ENCODE measurements at regions not wholly inside any gene's neighbourhood (a gene's known extent, or its start where the extent isn't known, plus 50 kb on each side); places are given as distances from the start of the nearest gene placed in this dataset.
A peak's percentile ranks its signal among the peaks of the same experiment; 100 is the strongest.

DNA sequence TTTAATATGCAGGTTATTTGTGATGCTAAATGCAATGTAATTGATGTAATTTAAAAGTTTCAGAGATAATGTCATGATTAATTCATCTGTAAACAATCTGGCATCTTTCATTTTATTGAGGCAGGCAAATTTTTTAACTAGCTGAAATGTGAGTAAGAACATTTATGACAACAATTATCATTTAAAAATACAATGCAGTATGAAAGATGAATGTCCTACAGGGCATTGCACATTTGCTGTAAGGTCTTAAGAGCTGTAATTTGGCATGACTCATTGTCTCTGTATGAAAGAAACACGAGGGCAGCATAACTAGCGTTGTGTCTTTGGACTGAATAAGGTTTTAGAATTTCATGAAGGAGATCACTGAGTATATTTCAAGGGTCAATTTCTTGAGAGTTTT is 642.8 kb downstream of the PLA2G4A start:
- peaks cover 7% of the 10 kb centered on the region for H3K4me1 ChIP-seq (ENCODE audit: insufficient read depth, poor library complexity, severe bottlenecking)
- no peak for TF ChIP-seq CTCF (IDR thresholded peaks at IDR 0.05; ENCODE audit: poor library complexity, severe bottlenecking)
- no peak overlapping the region for H3K4me3 ChIP-seq (ENCODE audit: severe bottlenecking)
- H3K27ac ChIP-seq (ENCODE audit: poor library complexity, severe bottlenecking), result no peak overlapping the region
- DNase-seq (ENCODE audit: low spot score), result no peak
- H3K9me3 ChIP-seq (ENCODE audit: severe bottlenecking), result no peaks in the 10 kb centered on the region
- no peaks in the 10 kb centered on the region for H3K27me3 ChIP-seq (ENCODE audit: insufficient read depth, poor library complexity, severe bottlenecking)
- ATAC-seq (ENCODE audit: low read depth), result peak; percentile 78
- H3K36me3 ChIP-seq (ENCODE audit: low read depth), result no peaks in the 10 kb centered on the region

- H3K4me3 ChIP-seq (ENCODE audit: severe bottlenecking), result no peak overlapping the region
- ATAC-seq (ENCODE audit: low read depth) (no peak), DNase-seq (ENCODE audit: low spot score) (no peak)
- H3K27ac ChIP-seq (ENCODE audit: poor library complexity, severe bottlenecking), result no peak overlapping the region
- H3K36me3 ChIP-seq (ENCODE audit: low read depth), result no peaks in the 10 kb centered on the region
- no peaks in the 10 kb centered on the region for H3K27me3 ChIP-seq (ENCODE audit: insufficient read depth, poor library complexity, severe bottlenecking)
- no peak for TF ChIP-seq CTCF (IDR thresholded peaks at IDR 0.05; ENCODE audit: poor library complexity, severe bottlenecking)
- peaks cover 7% of the 10 kb centered on the region for H3K4me1 ChIP-seq (ENCODE audit: insufficient read depth, poor library complexity, severe bottlenecking)
- no peaks in the 10 kb centered on the region for H3K9me3 ChIP-seq (ENCODE audit: severe bottlenecking)
These were observed 645.6 kb downstream of the PLA2G4A start for GRCh38 chr1:187474336-187474735.

DNA sequence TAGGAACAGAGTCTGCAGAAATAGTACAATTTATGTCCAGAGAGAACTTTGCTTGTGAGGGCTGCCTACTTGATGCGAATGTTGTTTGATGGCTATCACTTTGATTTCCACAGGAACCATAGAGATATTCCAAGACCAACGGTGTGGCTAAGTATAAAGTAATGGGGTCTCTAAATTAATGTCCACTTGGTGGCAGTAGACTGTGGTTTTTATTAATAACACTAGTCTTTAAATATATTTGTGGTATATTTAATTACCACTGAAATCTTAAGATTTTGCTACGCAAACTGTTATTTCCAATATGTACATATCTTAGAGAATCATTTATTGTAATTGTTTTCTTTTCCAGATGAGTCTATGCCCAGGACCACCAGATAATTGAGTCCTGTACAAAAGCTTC is 647.9 kb downstream of the PLA2G4A start:
- Histone ChIP-seq H3K4me3 (ENCODE audit: severe bottlenecking) (no peak overlapping the region), H3K36me3 (ENCODE audit: low read depth) (no peaks in the 10 kb centered on the region), H3K27ac (ENCODE audit: poor library complexity, severe bottlenecking) (no peak overlapping the region), H3K4me1 (ENCODE audit: insufficient read depth, poor library complexity, severe bottlenecking) (peaks cover 4% of the 10 kb centered on the region), H3K9me3 (ENCODE audit: severe bottlenecking) (no peaks in the 10 kb centered on the region), H3K27me3 (ENCODE audit: insufficient read depth, poor library complexity, severe bottlenecking) (no peaks in the 10 kb centered on the region)
- ATAC-seq (ENCODE audit: low read depth) (peak; percentile 51; the same call in 1 of the 3 replicates), DNase-seq (ENCODE audit: low spot score) (no peak)
- TF ChIP-seq CTCF (IDR thresholded peaks at IDR 0.05; ENCODE audit: poor library complexity, severe bottlenecking), result peak; percentile 64

GRCh38 chr1:187477103-187477502 is 648.4 kb downstream of the PLA2G4A start:
- no peak for TF ChIP-seq CTCF (IDR thresholded peaks at IDR 0.05; ENCODE audit: poor library complexity, severe bottlenecking)
- Histone ChIP-seq H3K27ac (ENCODE audit: poor library complexity, severe bottlenecking) (no peak overlapping the region), H3K4me3 (ENCODE audit: severe bottlenecking) (no peak overlapping the region), H3K9me3 (ENCODE audit: severe bottlenecking) (no peaks in the 10 kb centered on the region), H3K36me3 (ENCODE audit: low read depth) (no peaks in the 10 kb centered on the region), H3K4me1 (ENCODE audit: insufficient read depth, poor library complexity, severe bottlenecking) (peaks cover under 1% of the 10 kb centered on the region), H3K27me3 (ENCODE audit: insufficient read depth, poor library complexity, severe bottlenecking) (no peaks in the 10 kb centered on the region)
- ATAC-seq (ENCODE audit: low read depth) (no peak), DNase-seq (ENCODE audit: low spot score) (no peak)

- H3K27ac ChIP-seq (ENCODE audit: poor library complexity, severe bottlenecking), result no peak overlapping the region
- H3K4me3 ChIP-seq (ENCODE audit: severe bottlenecking), result no peak overlapping the region
- H3K27me3 ChIP-seq (ENCODE audit: insufficient read depth, poor library complexity, severe bottlenecking), result no peaks in the 10 kb centered on the region
- DNase-seq (ENCODE audit: low spot score) (no peak), ATAC-seq (ENCODE audit: low read depth) (no peak)
- H3K4me1 ChIP-seq (ENCODE audit: insufficient read depth, poor library complexity, severe bottlenecking), result no peaks in the 10 kb centered on the region
- H3K9me3 ChIP-seq (ENCODE audit: severe bottlenecking), result no peaks in the 10 kb centered on the region
- no peak for TF ChIP-seq CTCF (IDR thresholded peaks at IDR 0.05; ENCODE audit: poor library complexity, severe bottlenecking)
- no peaks in the 10 kb centered on the region for H3K36me3 ChIP-seq (ENCODE audit: low read depth)
These were observed 648.8 kb downstream of the PLA2G4A start for GRCh38 chr1:187477535-187477934.
